HFFc6 (cell line): ENCODE measurements at regions not wholly inside any gene's neighbourhood (a gene's known extent, or its start where the extent isn't known, plus 50 kb on each side); places are given as distances from the start of the nearest gene placed in this dataset.
"Not testable (repeated sequence)": the region's sequence is repeated elsewhere in the genome, so short reads cannot be mapped to it uniquely, and the experiment has no call there.

Experiments
- DNase-seq: peaks from one replicate; pipeline ENCODE4 v3.0.0-alpha.2; 2018
- H3K27ac Mint-ChIP-seq: 2 replicates; pipeline ENCODE4 v1.8.0; 2020; ENCODE audit warnings: mild to moderate bottlenecking, mixed read lengths
- H3K27me3 Mint-ChIP-seq: 2 replicates; pipeline ENCODE4 v1.8.0; 2021; ENCODE audit warnings: mild to moderate bottlenecking, moderate library complexity, mixed read lengths; ENCODE audit not compliant: insufficient read depth
- H3K36me3 Mint-ChIP-seq: 2 replicates; pipeline ENCODE4 v1.8.0; 2021; ENCODE audit warnings: low read depth, mixed read lengths
- H3K4me1 Mint-ChIP-seq: 2 replicates; pipeline ENCODE4 v1.8.0; 2020; ENCODE audit warnings: low read depth, mixed read lengths
- H3K4me3 Mint-ChIP-seq: 2 replicates; pipeline ENCODE4 v1.8.0; 2020; ENCODE audit warnings: mild to moderate bottlenecking, moderate library complexity, mixed read lengths
- H3K9me3 Mint-ChIP-seq: 2 replicates; pipeline ENCODE4 v1.8.0; 2020; ENCODE audit warnings: mild to moderate bottlenecking, mixed read lengths
- TF ChIP-seq, protein P1 (sequence below): fragments of 200-600 bp; sonication (generic); IDR thresholded peaks from 2 replicates; pipeline ENCODE4 v1.5.0; 2021; ENCODE audit warnings: antibody characterized with exemption, mild to moderate bottlenecking

DNA sequence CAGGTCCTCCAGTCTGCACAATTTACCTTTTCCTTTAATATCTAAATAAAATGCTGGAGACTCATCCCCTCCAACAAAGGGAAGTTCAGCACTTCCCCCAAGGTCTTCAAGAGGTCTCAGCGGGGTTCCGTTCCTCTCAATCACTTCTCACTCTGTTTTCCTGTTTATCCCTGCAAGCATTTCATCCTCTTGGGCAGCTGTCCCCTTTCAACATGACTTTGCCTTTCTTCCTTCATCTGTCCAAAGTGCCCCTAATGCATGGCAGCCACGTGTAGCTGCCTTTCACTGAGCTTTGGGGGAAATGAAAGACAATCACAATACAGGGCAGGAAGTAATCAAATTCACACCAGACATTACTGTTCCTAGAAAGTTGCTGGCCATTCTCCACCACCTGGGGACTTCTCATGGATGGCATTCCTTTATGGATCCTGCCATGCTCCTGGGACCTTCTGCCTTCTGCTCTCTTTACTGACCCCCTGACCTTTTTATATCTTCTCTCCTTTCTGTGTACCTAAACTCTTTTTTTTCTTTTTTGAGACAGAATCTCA, 79.7 kb upstream of the USP9X start:
- Mint-ChIP-seq H3K36me3 (no peaks in the 10 kb centered on the region), H3K4me1 (peaks cover 20% of the 10 kb centered on the region), H3K4me3 (no peak overlapping the region), H3K27ac (no peak overlapping the region), H3K9me3 (no peaks in the 10 kb centered on the region), H3K27me3 (peaks cover 5% of the 10 kb centered on the region)
- TF ChIP-seq, protein P1, sequence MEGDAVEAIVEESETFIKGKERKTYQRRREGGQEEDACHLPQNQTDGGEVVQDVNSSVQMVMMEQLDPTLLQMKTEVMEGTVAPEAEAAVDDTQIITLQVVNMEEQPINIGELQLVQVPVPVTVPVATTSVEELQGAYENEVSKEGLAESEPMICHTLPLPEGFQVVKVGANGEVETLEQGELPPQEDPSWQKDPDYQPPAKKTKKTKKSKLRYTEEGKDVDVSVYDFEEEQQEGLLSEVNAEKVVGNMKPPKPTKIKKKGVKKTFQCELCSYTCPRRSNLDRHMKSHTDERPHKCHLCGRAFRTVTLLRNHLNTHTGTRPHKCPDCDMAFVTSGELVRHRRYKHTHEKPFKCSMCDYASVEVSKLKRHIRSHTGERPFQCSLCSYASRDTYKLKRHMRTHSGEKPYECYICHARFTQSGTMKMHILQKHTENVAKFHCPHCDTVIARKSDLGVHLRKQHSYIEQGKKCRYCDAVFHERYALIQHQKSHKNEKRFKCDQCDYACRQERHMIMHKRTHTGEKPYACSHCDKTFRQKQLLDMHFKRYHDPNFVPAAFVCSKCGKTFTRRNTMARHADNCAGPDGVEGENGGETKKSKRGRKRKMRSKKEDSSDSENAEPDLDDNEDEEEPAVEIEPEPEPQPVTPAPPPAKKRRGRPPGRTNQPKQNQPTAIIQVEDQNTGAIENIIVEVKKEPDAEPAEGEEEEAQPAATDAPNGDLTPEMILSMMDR: no peak
- no peak for DNase-seq

DNA sequence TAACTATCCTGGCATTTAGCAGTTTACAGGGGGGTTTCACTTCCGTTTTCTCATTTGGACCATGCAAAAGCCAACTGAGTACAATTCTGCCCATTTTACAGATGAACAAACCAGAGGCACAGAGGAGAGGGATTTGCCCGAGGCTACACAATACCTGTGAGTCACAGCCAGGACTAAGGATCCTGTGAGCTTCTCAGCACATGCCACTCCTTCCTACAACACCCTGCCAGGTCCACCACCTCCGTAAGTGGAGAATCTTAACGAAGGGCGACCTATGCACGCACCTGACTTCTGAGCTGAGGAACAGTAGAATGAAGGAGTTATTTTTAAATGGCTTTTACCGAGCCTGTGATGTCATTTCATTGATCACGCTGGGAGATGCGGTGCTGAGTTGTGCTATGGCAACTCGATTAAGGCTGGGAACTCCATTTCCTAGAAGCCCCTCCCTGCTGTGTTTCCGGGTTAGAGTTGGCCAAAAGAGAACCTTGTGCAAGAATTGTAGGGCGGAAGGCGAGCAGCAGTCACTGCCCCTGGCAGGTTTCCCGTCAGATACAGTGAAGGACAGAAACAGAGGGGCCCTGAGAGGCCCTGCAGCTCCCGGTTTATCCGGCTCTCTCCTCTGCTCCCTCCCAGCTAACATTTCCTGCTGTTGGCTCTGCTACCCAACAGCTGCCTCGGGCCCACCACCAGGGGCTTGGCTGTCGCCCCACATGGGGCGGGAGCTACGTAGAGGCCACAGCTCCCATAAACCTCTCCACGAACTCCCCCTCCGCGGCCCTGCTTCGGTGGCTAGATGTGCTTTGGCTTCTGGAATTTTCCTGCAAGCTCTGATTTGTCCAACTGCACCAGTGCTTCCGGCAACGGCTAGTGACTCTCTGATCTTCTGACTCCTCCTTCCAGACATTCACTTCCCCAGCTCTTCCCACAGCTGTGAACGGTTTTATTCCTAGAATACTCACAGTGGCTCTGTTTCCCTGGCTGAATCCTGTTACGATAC, 75.1 kb upstream of the USP9X start:
- Mint-ChIP-seq H3K27ac (peak overlapping the region; percentile 98), H3K36me3 (peaks cover 4% of the 10 kb centered on the region; the same call in 1 of the 2 replicates), H3K4me1 (peaks cover 42% of the 10 kb centered on the region), H3K27me3 (peaks cover 5% of the 10 kb centered on the region; the same call in 1 of the 2 replicates), H3K4me3 (peak overlapping the region; percentile 80), H3K9me3 (peaks cover 4% of the 10 kb centered on the region; the same call in 1 of the 2 replicates)
- TF ChIP-seq, protein P1: peak; percentile 32
- DNase-seq: peak; percentile 72

DNA sequence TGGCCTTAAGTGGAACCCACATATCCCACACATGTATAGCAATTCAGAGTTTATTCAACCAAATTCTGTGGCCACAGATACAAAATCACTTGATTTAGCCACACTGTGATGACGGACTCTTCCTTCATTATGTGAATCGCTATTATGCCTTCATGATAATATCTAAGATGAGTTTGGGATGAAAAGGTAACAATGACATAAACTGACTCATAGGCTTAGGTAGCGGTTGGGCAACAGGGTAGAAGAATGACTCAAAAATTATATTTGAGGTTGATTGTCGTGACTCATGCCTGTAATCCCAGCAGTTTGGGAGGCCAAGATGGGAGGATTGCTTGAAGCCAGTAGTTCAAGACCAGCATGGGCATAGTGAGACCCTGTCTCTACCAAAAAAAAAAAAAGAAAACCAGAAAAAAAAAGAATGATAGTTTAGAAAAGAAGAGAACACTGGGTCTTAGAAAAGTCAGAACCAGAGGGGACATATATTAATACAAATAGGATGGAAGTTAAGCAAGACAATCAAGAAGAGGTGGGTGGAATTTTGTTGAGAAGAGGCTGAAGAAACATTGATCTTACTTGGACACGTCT, 70.4 kb upstream of the USP9X start:
- peaks cover 2% of the 10 kb centered on the region; the same call in 1 of the 2 replicates for H3K27me3 Mint-ChIP-seq
- H3K4me1 Mint-ChIP-seq: peaks cover 30% of the 10 kb centered on the region
- peak; percentile 60 for DNase-seq
- no peak overlapping the region for H3K4me3 Mint-ChIP-seq
- TF ChIP-seq, protein P1: no peak
- H3K9me3 Mint-ChIP-seq: peaks cover 4% of the 10 kb centered on the region; the same call in 1 of the 2 replicates
- peaks cover 4% of the 10 kb centered on the region; the same call in 1 of the 2 replicates for H3K36me3 Mint-ChIP-seq
- H3K27ac Mint-ChIP-seq: peak overlapping the region; percentile 64; the same call in 1 of the 2 replicates

DNA sequence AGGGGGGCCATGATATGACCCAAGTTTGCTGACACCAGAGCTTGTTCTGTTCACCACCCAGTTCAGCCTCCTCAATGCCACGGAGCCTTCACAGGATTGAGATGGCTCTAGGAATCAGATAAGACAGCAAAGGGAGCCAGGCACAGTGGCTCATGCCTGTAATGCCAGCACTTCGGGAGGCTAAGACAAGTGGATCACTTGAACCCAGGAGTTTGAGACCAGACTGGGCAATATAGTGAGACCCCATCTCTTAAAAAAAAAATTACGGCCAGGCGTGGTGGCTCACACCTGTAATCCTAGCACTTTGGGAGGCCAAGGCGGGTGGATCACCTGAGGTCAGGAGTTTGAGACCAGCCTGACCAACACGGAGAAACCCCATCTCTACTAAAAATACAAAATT, 67.5 kb upstream of the USP9X start:
- H3K4me3 Mint-ChIP-seq, H3K9me3 Mint-ChIP-seq, DNase-seq, H3K36me3 Mint-ChIP-seq, H3K27ac Mint-ChIP-seq, H3K27me3 Mint-ChIP-seq: not testable (repeated sequence)
- H3K4me1 Mint-ChIP-seq: peaks cover 16% of the 10 kb centered on the region

DNA sequence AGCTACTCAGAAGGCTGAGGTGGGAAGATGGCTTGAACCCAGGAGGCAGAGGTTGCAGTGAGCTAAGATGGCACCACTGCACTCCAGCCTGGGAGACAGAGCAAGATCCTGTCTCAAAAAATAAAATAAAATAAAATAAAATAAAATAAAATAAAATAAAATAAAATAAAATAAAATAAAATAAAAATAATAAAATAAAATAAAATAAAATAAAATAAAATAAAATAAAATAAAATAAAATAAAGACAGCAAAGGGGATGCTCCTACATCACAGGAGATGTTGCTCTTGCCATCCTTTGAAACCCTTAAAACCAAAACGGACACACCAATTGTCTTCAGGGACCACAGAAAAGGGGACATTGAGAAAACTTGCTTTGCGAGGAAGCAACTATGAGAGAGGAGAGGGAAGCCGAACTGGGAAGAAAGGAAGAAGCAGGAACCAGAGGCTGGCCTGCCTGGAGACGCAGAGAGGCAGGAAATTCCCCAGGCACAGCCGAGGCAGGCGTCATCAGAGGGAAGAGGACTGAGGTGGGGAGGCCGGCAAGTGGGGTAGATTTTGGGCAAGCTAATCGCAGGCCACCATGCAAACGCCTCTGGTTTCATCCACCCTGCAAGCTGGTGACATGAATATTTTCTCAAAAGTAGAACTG, 66.7 kb upstream of the USP9X start:
- not testable (repeated sequence) for H3K9me3 Mint-ChIP-seq, H3K27ac Mint-ChIP-seq

DNA sequence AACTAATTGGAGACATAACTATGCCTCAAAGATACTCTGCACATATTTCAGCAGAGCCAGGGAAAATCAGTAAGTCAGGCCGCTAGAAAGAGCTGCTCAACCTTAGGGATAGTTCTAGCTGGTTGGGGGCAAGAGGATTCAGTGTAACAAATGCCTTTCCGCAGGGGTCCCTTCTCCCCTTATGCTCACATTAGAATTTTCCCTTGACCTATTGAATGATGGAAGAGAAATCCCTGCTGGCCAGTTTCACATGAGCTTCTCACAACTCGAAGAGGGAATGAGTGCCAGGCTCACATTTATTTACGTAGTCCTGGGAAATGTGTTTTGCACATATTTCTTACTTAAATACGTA, 66.2 kb upstream of the USP9X start:
- H3K27ac Mint-ChIP-seq: no peak overlapping the region
- TF ChIP-seq, protein P1: no peak
- no peaks in the 10 kb centered on the region for H3K27me3 Mint-ChIP-seq
- H3K4me1 Mint-ChIP-seq: peaks cover 17% of the 10 kb centered on the region
- DNase-seq: no peak
- H3K9me3 Mint-ChIP-seq: peaks cover 4% of the 10 kb centered on the region; the same call in 1 of the 2 replicates
- H3K4me3 Mint-ChIP-seq: no peak overlapping the region
- H3K36me3 Mint-ChIP-seq: peaks cover 4% of the 10 kb centered on the region; the same call in 1 of the 2 replicates

More for the DNA sequence above, 66.7 kb upstream of the USP9X start:
- not testable (repeated sequence) for H3K27me3 Mint-ChIP-seq, H3K4me3 Mint-ChIP-seq, DNase-seq, H3K36me3 Mint-ChIP-seq
- peaks cover 17% of the 10 kb centered on the region for H3K4me1 Mint-ChIP-seq
